ENCODE measurements at regions not wholly inside any gene's neighbourhood (a gene's known extent, or its start where the extent isn't known, plus 50 kb on each side); places are given as distances from the start of the nearest gene placed in this dataset.

DNA sequence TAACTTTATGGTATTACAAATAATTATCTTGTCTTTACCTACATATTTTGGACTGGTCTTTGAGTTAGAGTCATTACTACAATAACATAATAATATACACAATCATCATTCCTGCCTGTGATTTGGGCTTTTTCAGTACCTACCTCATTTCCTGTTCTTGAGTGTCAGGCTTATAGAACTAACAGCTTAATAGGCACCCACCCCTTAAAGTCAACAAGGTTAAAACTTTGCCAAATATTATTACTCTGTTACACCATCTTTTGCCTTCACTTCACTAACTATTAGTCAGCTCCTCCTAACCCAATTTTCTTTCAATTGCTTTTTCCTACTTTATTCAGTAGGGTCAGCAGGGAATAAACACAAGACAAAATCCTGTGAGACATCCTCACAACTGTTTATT is 488.7 kb upstream of the AGTR1 start:
- no peak for DNase-seq (ENCODE audit: low read depth in 1 of 2, low spot score in 1 of 2)

DNA sequence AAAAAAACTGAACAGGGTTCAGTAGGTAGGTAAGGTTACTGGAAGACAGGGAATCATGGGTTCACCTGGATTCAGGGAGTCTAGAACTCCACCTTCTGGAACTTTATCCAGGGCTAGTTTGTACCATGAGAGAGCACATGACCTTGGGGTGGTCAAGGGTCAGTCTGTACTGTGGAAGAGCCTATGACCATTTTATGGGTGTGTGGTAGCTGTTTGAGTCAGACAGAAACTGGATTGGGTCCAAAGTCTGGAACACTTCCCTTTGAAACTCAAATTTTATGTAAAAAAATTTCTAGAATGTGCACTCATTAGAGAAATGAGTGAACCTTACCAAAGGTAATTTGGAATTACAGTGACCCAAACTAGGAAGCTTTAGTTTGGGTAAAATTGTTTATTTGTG is 486.0 kb upstream of the AGTR1 start:
- no peak for DNase-seq (ENCODE audit: low read depth in 1 of 2, low spot score in 1 of 2)

DNA sequence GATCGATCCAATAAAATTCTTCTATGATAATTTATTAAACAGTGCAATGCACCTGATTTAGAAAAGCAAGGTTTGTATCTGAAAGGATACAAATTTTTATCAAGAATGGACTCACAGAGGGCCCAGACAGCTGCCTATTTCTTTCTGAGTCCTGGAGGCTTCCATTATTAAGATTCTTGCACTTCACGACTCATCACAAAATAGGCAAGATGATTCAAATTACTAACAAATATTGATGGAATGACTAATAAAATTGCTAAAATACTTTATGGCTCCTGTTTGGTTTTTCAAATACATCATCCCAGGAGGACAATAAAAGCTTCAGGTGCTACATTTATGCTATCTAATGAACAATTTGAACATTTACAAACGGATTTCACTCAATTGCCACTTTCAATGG is 483.0 kb upstream of the AGTR1 start:
- no peak for DNase-seq (ENCODE audit: low read depth in 1 of 2, low spot score in 1 of 2)

DNA sequence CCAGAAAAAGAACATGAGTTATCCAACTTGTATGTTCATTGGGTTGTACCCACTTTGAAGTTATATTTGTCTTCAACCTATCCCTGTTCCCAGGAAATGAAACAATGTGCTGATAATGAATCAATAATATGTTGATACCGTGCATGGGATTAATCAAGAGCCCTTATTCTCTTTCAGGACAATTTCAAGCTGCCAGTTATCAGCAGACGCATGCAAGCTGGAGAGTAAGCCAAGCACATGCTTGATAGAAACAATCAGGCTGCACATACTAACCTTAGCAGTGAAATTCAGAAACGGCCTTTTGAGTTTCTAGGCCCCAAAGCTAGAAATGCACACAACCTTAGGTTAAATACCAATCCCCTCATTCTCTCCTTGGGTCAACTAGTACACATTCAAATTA is 480.4 kb upstream of the AGTR1 start:
- no peak for DNase-seq (ENCODE audit: low read depth in 1 of 2, low spot score in 1 of 2)

DNA sequence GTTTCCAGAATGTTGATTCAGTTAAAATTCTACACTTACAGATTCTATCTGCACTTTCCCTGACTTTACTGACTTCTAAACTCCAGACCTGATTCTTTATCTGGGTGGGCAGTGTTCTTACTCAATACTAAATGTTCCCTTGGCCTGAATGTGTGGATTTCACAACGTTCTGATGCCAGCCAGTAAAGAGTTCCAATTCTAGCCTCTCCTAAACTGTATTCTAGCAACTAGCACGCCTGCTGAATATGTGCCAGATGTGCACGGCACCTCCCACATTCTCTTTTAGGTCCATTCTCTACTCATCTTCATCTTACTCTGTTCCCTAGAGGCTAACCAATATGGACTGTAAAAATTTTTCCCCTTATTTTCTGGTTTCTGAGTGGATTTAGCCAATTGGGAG is 479.5 kb upstream of the AGTR1 start:
- no peak for DNase-seq (ENCODE audit: low read depth in 1 of 2, low spot score in 1 of 2)

DNA sequence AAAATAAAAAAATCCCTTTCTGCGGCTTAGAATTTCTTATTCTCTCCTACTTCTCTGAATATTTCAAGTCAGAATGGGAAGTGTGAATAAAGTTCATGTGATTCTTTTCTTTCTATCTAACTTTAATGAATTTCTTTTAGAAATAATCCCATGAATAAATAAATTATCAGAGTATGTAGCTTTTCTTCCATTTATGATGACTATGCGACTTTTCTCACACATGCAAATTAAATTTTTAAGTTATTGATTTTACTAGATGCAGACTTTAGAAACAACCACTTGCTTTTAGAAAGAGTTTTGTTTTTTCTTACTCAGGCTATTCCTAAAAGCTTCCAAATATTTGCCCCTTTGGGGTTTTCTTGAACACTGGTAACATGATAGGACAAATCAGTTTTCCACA is 477.7 kb upstream of the AGTR1 start:
- DNase-seq (ENCODE audit: low read depth in 1 of 2, low spot score in 1 of 2) = no peak

DNA sequence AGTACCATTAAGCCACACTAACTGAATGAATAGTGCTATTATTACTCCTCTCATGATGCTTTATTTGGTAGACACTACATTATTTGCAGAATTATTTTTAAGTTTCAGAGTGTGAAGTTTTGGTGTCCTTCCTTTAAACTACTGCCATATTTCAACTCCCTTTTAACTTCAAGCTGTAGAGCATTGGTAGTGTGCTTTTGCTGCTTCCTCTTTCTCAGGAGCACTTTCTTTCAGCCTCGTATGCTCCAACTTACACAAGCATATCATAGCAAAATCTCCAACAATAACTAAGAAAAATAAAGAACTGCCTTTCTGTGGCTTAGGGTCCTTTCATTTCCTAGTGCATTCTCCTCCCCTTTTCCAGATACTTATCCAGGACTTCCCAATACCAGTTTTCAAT is 476.4 kb upstream of the AGTR1 start:
- no peak for DNase-seq (ENCODE audit: low read depth in 1 of 2, low spot score in 1 of 2)

DNA sequence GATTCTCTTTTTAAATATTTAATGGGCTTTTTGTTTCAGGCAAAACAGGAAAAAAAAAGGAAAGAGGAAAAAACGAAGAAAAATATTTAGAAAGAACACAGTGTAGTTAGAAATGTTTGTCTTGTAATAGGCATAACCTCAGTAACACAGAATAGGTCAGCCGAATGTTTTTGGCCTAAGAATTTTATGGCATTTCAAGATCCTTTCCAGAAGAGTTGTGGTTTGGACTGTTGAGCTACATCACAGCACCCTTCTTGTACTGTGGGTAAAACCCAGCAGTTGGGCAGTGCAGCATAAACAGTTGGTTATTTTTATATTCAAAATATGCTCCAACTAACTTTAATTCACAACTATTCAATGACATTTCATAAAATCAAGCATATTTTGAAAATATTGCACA is 474.4 kb upstream of the AGTR1 start:
- DNase-seq (ENCODE audit: low read depth in 1 of 2, low spot score in 1 of 2) = no peak

DNA sequence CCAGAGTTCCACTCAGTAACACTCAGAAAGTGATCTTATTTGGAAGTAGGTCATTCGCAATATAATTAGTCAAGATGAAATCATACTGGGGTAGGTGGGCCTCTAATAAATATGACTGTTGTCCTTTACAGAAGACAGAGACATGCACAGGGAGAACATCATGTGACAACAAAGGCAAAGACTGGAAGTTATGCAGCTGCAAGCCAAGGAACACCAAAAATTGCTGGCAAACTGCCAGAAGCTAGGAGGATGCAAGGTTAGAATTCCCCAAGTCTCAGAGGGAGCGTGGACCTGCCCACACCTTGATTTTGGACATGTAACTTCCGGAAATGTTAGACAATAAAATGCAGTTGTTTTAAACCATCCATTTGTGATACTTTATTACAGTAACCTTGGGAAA is 471.5 kb upstream of the AGTR1 start:
- no peak for DNase-seq (ENCODE audit: low read depth in 1 of 2, low spot score in 1 of 2)

DNA sequence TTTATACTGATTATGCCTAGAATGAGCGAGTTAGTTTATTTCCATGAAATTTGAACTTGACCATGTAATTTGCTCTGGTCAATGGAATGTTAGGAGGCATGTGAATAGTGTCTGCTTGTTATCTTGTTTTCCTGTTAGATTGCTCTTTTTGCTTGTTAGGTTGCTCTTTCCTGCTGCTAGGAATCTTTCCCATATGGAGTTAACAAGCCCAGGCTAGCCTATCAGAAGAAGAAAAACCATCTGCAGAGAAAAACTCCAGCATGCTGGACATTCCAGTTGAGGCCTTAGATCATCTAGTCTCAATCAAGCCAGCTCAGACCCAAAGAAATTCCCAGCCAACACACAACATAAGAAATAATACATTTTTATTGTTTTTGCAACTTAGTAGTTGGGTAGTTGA is 470.2 kb upstream of the AGTR1 start:
- DNase-seq (ENCODE audit: low read depth in 1 of 2, low spot score in 1 of 2) = no peak

DNA sequence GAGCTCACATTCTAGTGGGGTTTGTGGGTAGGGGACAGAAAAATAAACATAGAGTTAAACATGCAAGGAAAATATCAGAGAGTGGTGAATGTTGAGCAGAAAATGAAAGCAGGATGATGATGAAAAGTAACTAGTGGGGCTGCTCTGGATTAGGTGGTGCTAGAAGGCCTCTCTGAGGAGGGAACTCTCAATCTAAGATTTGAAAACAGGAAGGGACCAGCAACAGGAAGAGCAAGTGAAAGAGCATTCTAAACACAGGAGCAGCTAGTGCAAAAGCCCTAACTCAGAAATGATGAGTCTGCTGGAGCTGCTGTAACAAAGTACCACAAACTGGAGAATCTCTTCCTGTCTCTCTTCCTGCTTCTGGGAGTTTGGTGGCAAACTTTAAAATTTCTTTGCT is 468.6 kb upstream of the AGTR1 start:
- DNase-seq (ENCODE audit: low read depth in 1 of 2, low spot score in 1 of 2) = no peak

DNA sequence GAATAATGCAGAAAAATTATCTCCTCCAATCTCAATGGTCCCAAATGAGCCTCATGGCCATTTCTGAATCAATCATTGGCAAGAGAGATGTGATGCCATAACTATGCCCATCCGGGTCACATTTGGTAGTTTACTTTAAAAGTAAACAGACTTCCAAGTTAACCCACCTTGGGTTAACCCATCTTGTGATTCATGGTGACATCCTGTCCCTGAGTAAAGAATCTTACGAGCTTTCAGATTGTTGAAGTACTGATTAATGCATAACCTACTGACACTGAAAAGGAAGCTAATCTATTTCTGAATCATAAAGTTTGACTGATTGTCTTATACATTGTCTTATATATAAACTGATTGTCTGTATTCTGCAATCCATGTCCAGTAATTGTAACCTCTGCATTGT is 467.2 kb upstream of the AGTR1 start:
- DNase-seq (ENCODE audit: low read depth in 1 of 2, low spot score in 1 of 2) = no peak

DNA sequence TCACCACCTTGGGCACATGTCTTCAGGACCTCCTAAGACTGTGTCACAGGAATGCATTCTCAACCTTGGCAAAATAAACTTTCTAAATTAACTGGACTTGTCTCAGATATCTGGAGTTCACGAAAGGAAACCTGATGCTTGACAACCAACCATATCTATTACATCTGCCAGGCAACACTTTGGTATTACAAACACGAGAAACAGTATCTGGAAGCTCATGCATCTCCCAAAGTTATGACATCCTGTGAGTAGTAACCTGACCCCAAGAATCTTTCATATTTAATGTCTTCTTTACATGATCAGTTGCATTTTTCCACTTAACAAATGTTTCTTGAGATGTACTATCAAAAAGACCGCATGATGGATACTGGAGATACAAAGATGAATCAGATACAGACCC is 465.3 kb upstream of the AGTR1 start:
- DNase-seq (ENCODE audit: low read depth in 1 of 2, low spot score in 1 of 2) = no peak

DNA sequence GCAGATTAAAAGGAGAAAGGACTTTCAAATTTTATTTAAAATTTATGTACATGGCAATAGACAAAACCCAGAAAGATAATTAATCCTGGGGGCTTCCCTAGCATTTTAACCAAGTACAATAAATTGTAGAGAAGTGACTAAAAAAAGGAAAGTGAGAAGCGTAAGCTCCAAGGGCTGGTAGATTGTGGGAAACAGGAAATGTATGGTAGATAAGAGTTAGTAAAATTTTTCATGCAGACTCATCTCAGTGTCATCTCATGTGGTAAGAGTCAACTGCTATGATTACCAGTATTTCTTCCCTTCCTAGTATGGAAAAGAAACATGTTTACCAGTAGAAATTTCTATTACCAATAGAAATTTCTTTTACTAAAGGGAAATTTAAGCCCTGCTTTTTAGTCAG is 464.3 kb upstream of the AGTR1 start:
- no peak for DNase-seq (ENCODE audit: low read depth in 1 of 2, low spot score in 1 of 2)

DNA sequence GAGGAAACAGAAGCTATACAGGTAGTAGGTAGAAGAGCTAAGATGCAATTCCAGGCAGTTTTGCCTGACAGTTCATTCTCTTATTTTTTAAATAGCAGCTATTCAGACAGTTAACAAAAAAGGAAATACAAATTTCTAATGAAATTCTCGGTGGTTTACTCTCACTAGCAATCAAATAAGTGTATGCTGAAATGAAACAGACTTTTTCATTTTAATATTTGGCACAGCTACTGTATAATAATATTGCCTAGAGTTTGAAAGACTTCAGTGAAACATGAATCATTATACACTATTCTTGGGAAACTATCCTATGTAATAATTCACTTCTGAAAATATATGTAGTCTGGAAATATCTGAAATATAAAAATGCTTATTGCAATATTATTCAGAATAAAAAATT is 463.2 kb upstream of the AGTR1 start:
- DNase-seq (ENCODE audit: low read depth in 1 of 2, low spot score in 1 of 2) = no peak

DNA sequence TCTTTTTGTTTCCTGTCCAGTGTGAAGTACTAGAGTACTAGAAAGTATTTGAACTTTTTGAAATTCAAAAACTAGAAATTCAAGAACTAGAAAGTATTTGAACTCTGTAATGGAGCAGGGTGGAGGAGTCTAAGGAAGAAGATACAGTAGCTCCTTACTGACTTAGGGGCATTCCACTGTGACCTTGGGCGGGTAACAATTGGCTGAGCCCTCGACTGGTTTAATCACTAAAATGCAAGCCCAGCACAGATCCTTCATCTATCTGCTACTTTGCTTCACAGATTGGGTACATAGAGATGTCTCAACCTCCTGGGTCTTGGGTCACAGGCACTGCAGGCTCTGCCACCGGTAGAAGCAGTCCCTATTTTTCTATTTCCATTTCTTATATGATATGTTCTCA is 462.1 kb upstream of the AGTR1 start:
- DNase-seq (ENCODE audit: low read depth in 1 of 2, low spot score in 1 of 2) = no peak

DNA sequence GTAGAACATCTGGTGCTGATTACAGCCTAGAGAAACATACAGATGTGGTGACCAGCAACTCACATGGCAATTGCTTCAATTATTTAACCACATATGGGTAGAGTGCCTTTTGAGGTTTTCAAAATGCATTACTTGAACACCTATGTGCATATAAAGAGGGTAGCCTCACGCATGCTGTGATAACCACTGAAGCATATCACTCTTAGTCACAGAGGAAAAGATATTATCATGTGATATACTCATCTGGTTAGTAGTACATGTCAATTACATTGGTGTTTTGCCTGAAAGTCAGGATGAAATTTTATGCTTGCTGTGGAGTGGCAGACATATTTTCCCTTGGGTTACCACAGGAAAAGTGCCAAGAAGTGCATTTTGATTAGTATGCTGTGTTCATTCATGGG is 459.3 kb upstream of the AGTR1 start:
- DNase-seq (ENCODE audit: low read depth in 1 of 2, low spot score in 1 of 2) = no peak

DNA sequence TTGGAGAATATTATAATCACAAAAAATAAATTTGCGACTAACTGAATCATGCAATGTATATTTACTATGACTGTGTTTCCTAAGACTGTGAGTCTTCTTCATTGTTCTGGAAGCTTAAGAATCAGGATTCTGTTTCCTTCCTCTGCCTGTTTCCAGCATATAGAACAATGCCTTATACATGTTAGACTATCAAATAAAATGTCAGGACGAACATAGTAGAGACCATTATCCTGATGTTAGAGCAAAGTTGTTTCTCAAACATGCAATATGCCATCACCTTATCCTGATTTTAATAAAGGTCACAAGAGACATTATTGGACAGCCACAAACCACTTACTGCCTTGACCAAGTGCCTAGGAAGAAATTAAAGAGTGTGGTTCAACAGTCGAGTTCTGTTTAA is 457.4 kb upstream of the AGTR1 start:
- DNase-seq (ENCODE audit: low read depth in 1 of 2, low spot score in 1 of 2) = no peak

DNA sequence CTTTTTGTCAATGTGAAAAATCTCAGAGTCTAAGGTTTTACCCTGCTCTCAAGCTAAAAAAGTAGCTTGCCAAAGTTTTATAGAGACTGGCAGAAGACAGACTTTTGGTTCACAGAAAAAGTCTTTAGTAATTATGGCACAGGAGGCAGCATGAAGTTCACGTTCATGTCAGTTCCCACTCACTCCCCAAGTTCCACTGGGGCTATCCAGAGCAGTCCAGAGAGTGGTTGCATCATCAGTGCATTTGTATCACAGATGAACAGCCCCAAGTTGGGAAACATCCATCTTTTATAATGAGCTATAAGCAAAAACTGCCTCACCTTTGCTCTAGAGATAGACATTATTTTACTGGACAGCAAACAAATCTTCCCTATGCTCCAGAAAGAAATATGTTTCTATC is 454.1 kb upstream of the AGTR1 start:
- no peak for DNase-seq (ENCODE audit: low read depth in 1 of 2, low spot score in 1 of 2)

DNA sequence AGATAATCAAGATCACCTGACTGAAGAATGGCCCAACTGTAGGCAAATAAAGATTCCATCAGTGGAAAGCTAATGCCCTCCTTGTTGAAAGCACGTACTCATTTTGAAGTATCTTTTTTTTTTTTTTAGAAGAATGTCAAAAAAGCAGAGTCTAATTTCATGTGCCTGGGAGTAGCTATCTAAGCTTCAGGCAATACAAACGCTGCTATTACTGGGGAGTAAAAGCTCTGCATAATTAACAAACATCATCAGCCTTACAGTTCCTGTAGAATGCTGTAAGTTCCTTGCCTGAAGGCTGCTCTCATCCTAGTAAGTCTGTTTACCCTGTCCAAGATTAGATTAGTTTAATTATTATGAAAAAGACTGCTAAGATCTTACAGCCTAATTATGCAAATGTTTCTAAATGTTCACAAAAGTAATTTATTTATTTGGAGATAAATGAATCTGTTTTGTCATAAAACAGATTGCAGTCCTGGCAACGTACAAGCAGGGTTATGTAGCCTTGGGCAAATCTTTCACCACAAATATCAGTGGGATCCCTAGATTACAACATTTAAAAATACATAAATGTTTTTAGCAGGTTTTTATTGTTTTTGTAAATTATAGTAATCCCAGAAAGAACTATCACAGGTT is 451.3 kb upstream of the AGTR1 start:
- DNase-seq (ENCODE audit: low read depth in 1 of 2, low spot score in 1 of 2) = no peak

DNA sequence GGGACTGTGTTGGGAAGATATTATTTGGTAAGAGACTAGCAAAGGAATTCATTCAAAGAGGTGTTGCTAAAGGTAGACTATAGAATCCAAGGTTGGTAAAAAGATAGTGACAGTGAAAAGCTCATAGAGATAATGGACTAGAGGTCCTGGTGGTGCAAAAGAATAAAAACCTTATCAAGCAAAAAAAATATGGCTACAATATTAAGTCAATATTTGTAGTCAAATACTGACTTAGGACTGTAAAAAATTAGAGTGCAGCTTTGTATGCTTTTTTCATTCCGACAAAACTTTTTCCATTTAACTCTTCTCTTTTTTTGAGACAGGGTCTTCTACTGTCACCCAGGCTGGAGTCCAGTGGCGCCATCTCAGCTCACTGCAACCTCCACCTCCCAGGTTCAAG is 444.0 kb upstream of the AGTR1 start:
- no peak for DNase-seq (ENCODE audit: low read depth in 1 of 2, low spot score in 1 of 2)

DNA sequence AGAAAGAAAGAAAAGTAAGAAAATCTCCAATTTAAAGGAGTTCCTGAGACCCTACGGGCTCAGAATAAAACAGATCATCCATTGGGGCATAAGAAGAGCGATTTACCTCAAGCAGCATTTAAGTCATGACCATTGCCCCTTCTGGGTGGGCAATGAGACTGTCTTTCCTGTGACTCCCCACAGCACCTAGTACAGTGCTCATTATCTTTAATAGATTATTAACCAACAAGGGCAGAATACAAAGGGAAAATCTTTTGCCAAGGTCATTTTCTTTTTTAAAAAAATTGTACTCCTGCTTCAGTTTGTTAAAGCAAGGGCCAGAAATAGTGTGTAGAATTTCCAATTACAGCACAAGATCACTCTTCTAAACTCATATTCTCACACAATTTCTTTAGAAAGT is 443.3 kb upstream of the AGTR1 start:
- DNase-seq (ENCODE audit: low read depth in 1 of 2, low spot score in 1 of 2) = no peak

DNA sequence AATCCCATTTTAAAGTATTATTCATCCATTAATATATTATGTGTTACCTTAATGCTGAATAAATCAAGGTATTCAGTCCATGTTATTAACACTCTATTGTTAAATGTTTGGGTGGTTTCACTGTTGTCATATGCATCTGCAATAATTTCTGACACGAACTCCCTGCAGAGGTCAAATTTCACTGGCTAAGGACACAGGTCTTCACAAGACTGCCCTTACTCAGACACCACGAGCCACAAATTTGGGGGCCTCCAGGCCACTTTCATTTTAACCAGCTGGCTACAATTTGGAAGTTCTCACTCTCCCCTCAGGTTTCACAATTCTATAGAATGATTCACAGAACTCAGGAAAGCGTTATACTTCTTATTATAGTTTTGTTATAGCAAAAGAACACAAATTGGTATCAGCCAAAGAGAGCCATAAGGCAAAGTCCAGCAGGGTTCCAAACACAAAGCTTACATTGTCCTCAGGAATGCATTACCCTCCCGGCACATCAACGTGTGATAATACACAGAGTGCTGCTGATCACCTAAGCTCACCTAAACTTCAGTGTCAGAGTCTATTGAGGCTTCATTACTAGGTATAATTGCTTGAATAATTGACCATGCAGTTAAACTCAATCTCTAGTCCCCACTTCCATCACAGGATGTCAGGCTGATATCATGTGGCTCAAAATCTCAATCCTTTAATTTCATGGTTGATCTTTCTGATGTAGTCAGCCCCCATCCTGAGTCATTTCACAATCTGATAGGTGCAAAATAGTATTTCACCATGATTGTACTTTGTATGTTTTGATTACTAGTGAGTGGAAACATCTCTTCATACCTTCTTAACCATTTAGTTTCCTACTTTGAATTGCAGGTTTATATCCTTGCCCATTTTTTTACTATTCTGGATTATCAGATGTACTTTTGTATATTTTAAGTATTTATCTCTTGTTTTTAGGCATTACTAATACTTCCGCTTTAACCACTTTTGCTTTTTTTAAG is 441.4 kb upstream of the AGTR1 start:
- DNase-seq (ENCODE audit: low read depth in 1 of 2, low spot score in 1 of 2) = no peak

Measured in activated T-helper 1 cell treated with anti-CD3 and anti-CD28 coated beads, Interleukin-2, amount 50 U/mL, for 16 hours (primary cell).